ENCODE measurements at regions not wholly inside any gene's neighbourhood (a gene's known extent, or its start where the extent isn't known, plus 50 kb on each side); places are given as distances from the start of the nearest gene placed in this dataset.
"Not testable (repeated sequence)": the region's sequence is repeated elsewhere in the genome, so short reads cannot be mapped to it uniquely, and the experiment has no call there.

GRCh38 chr5:34180225-34180624, 137.2 kb upstream of the C1QTNF3 start:
- TF ChIP-seq CTCF, POLR2A (IDR thresholded peaks at IDR 0.05): not testable (repeated sequence)

All from tibial nerve (tissue), 3 donors.